B cell (primary cell): ENCODE measurements at regions not wholly inside any gene's neighbourhood (a gene's known extent, or its start where the extent isn't known, plus 50 kb on each side); places are given as distances from the start of the nearest gene placed in this dataset.

ENCODE experiments used
- CTCF ChIP-seq: fragments of 200-600 bp; IDR thresholded peaks from one replicate; pipeline ENCODE4 v1.8.0; 2022; ENCODE audit warnings: antibody characterized with exemption, mild to moderate bottlenecking
- EZH2 ChIP-seq: IDR thresholded peaks from 2 replicates; pipeline ENCODE4 v1.6.1; 2012; ENCODE audit warnings: borderline replicate concordance, low read depth, mild to moderate bottlenecking, moderate library complexity, low read length; ENCODE audit not compliant: insufficient read depth, poor library complexity, severe bottlenecking

GRCh38 chr3:152682477-152682876 is 152.5 kb upstream of the P2RY1 start:
- TF ChIP-seq EZH2 (no peak), CTCF (no peak)
